ENCODE measurements at regions not wholly inside any gene's neighbourhood (a gene's known extent, or its start where the extent isn't known, plus 50 kb on each side); places are given as distances from the start of the nearest gene placed in this dataset.

DNA sequence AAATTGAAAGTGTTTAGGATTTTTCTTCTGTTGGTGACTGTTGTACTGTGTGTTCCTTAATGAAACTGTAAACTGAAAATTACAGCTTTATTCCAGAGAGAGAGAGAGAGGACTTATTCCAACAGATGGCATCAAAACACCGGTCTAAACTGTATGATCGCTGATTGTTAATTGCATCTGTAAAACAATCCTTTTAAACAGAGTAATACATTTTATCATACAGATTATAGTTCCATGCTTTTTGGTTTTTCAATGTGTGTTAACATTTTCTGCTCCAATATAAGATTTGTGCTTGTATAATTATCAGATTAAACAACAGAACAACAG, 289.7 kb upstream of the DNAJC19 start:
- TF ChIP-seq, protein P1, sequence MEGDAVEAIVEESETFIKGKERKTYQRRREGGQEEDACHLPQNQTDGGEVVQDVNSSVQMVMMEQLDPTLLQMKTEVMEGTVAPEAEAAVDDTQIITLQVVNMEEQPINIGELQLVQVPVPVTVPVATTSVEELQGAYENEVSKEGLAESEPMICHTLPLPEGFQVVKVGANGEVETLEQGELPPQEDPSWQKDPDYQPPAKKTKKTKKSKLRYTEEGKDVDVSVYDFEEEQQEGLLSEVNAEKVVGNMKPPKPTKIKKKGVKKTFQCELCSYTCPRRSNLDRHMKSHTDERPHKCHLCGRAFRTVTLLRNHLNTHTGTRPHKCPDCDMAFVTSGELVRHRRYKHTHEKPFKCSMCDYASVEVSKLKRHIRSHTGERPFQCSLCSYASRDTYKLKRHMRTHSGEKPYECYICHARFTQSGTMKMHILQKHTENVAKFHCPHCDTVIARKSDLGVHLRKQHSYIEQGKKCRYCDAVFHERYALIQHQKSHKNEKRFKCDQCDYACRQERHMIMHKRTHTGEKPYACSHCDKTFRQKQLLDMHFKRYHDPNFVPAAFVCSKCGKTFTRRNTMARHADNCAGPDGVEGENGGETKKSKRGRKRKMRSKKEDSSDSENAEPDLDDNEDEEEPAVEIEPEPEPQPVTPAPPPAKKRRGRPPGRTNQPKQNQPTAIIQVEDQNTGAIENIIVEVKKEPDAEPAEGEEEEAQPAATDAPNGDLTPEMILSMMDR (IDR thresholded peaks at IDR 0.05): no peak
- no peak for TF ChIP-seq POLR2A (IDR thresholded peaks at IDR 0.05)
